Fibroblast of the aortic adventitia (primary cell): ENCODE measurements at regions not wholly inside any gene's neighbourhood (a gene's known extent, or its start where the extent isn't known, plus 50 kb on each side); places are given as distances from the start of the nearest gene placed in this dataset.

Experiments
- DNase-seq: peaks from one replicate; pipeline ENCODE4 v3.0.0-alpha.2; 2010; ENCODE audit warnings: low read depth
- H3K4me3 ChIP-seq: 2 replicates; pipeline ENCODE4 v1.5.1; 2011; ENCODE audit warnings: low read depth, mild to moderate bottlenecking, control low read depth, low read length, moderate library complexity
- TF ChIP-seq, protein P1 (sequence below): IDR thresholded peaks from 2 replicates; pipeline ENCODE4 v1.5.1; 2011; ENCODE audit warnings: mild to moderate bottlenecking, low read length, control low read depth, inconsistent platforms; ENCODE audit not compliant: insufficient read depth

DNA sequence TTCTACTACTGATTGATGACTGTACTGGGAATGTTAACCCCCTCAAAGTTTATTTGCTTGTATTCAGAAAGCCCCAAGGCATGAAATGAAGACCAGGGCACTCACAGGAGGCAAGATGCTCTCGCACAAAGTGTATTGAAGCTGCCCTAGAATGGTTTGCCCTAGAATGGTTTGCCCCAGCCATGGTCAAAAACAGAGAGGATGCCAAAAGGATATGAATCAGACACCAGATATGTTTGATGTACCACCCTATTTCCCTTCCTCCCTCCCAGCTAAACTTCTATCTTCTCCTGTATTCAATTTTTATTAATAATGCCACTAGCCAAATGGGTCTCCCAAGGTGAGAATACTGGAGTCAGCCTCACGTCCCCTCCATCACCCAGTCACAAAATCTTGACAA is 101.3 kb downstream of the TMCO5A start:
- no peak overlapping the region for H3K4me3 ChIP-seq
- DNase-seq, result peak; percentile 33
- TF ChIP-seq, protein P1, sequence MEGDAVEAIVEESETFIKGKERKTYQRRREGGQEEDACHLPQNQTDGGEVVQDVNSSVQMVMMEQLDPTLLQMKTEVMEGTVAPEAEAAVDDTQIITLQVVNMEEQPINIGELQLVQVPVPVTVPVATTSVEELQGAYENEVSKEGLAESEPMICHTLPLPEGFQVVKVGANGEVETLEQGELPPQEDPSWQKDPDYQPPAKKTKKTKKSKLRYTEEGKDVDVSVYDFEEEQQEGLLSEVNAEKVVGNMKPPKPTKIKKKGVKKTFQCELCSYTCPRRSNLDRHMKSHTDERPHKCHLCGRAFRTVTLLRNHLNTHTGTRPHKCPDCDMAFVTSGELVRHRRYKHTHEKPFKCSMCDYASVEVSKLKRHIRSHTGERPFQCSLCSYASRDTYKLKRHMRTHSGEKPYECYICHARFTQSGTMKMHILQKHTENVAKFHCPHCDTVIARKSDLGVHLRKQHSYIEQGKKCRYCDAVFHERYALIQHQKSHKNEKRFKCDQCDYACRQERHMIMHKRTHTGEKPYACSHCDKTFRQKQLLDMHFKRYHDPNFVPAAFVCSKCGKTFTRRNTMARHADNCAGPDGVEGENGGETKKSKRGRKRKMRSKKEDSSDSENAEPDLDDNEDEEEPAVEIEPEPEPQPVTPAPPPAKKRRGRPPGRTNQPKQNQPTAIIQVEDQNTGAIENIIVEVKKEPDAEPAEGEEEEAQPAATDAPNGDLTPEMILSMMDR, result no peak

DNA sequence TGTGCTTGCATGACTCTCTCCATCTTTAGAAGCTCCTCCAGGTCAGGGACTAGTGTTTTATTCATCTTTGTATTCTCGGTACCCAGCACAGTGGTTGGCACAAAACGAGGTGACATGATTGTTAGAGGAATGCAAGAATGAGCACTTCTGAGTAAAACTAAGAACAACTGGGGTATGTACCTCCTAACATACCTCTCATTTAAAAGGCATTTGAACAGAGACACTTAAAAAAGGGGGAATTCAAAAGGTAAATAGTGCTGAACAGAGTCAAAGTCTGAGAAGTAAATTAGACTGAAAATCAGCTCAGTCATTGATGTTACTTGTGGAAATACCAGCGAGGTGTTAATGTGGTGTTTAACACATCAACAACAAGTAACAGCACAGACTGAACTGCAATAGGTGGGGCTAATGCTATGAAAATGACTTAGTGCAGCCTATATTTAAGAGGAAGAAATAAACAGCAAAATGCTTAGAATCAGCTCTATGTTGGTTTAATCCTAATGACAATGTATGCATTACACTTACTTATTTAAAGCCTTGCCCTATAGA is 102.4 kb downstream of the TMCO5A start:
- TF ChIP-seq, protein P1, result no peak
- H3K4me3 ChIP-seq, result no peak overlapping the region

DNA sequence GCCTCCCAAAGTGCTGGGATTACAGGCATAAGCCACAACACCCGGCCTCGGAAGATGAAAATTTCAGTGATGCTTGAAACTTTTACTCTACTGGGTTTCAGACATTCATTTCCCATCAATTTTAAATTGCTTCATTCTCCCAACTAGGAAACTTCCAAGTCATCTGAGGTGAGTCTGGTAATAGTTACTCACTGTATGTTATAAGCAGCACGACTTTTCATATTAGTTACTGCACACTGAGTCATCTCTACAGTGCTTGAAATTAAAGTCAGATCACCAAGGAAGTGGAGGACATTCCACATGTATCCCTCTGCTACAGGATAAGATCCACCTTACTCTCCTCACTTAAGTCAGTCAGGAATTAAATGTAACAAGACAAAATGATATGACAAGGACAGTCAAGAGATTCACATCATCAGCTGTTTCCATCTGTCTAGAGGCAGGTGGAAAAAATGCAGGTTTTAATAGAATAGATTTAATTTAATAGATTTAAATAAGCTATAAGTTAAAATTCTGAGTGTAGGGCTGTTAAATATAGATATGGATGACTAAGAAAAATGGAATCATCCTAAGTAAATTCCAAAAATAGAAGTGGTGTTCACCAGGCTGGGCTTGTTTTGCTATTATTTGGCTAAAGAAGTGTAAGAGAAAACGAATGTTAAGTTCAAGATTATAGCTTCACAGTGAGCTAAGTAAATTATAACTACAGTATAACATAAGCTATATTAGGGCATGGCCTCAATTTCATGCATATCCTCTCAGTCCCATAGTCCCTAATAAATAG is 104.4 kb downstream of the TMCO5A start:
- peak; percentile 75 for DNase-seq
- TF ChIP-seq, protein P1, result no peak
- H3K4me3 ChIP-seq, result no peak overlapping the region

More for the DNA sequence above, 102.4 kb downstream of the TMCO5A start:
- DNase-seq, result no peak

DNA sequence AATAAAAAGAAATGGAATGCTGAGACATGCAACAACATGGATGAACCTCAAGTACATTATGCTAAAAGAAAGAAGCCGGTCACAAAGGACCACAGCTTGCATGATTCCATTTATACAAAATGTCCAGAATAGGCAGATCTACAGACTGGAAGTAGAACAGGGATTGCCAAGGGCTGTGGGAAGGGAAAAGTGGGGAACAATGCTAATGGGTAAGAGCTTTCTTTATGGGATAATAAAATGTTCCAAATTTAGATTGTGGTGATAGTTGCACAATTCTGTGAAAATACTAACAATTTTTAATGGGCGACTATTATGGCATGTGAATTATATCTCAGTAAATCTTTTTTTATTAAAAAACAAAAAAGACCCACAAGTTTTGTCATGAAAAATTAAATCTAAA is 106.2 kb downstream of the TMCO5A start:
- DNase-seq, result no peak
- TF ChIP-seq, protein P1, result no peak
- H3K4me3 ChIP-seq, result no peak overlapping the region

DNA sequence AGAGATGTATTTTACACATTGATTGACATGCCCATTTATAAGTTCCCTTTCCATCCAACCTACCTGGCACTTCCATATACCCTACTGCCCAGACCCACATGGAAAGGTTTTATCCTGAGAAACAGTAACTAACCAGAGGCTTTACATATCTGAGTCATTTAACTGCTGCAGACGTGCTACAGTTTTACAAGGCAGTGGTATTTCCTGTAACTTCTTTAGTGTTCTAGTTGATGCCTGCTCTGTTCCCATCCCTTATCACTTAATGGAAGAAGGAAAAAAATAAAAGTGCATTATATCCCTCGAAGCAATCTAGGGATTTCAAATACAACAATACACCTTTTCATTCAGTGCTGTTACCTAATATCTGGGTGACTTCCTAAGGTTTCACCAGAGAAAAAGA is 107.1 kb downstream of the TMCO5A start:
- DNase-seq, result peak; percentile 56
- no peak overlapping the region for H3K4me3 ChIP-seq
- TF ChIP-seq, protein P1, result no peak

DNA sequence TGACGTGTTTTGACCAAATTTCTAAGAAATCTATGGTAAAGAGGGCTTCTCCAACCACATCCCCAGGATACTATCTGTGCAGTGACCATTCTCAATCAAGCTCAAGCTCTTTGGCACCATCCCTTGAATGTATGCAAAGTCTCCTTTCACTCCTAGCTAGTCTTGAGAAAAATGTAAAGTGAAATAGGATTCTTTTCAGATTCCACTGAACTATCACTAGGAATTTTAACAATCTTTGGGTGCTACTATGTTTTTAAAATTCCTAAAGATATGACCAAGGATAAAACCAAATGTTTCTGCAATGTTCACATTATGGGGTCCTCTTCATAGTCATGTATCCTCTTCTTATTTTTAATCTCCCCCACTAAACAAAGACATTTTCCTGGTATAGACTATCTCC is 107.8 kb downstream of the TMCO5A start:
- no peak for DNase-seq
- TF ChIP-seq, protein P1, result no peak
- H3K4me3 ChIP-seq, result no peak overlapping the region
